ENCODE measurements at regions not wholly inside any gene's neighbourhood (a gene's known extent, or its start where the extent isn't known, plus 50 kb on each side); places are given as distances from the start of the nearest gene placed in this dataset.
"Not testable (repeated sequence)": the region's sequence is repeated elsewhere in the genome, so short reads cannot be mapped to it uniquely, and the experiment has no call there.

DNA sequence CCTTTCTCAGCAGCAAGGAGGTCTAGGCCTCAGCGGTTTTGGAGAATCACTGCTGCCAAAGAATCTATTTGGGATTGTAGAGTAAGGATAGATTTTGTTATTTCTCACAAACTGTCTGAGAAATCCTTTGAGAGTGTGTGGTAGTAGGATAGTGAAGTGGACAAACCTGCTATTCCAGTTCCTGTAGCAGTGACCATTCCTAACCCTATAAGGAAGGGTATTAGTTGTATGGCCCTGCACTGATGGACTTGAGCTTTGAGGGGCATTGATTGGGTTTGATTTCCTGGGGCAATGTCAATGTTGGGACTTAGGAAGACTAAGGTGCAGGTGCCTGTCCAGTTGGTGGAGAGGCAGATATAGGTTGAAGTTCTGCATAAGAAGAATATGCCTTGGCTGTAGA lies 93.6 kb upstream of the TERB2 start:
- not testable (repeated sequence) for H3K4me3 Mint-ChIP-seq, H3K36me3 Mint-ChIP-seq, H3K4me1 Mint-ChIP-seq

DNA sequence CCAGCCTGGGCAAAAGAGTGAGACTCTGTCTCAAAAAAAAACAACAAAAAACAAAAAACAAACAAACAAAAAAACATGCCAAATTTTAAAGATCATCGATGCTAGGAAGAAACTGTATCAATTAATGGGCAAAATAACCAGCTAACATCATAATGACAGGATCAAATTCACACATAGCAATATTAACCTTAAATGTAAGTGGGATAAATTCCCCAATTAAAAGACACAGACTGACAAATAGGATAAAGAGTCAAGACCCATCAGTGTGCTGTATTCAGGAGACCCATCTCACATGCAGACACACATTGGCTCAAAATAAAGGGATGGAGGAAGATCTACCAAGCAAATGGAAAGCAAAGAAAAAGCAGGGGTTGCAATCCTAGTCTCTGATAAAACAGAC lies 88.4 kb upstream of the TERB2 start:
- ATAC-seq, H3K4me3 Mint-ChIP-seq, H3K36me3 Mint-ChIP-seq, H3K4me1 Mint-ChIP-seq, H3K27ac Mint-ChIP-seq, H3K27me3 Mint-ChIP-seq: not testable (repeated sequence)
- peaks cover 11% of the 10 kb centered on the region for H3K9me3 Mint-ChIP-seq

More for the DNA sequence above, 93.6 kb upstream of the TERB2 start:
- H3K27ac Mint-ChIP-seq, H3K9me3 Mint-ChIP-seq, ATAC-seq, H3K27me3 Mint-ChIP-seq: not testable (repeated sequence)

DNA sequence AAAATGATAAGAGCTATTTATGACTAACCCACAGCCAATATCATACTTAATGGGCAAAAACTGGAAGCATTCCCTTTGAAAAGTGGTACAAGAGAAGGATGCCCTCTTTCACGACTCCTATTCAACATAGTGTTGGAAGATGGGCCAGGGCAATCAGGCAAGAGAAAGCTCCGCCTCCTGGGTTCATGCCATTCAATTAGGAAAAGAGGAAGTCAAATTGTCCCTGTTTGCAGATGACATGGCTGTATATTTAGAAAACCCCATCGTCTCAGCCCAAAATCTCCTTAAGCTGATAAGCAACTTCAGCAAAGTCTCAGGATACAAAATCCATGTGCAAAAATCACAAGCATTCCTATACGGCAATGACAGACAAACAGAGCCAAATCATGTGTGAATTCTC lies 86.4 kb upstream of the TERB2 start:
- ATAC-seq, H3K36me3 Mint-ChIP-seq, H3K4me3 Mint-ChIP-seq, H3K27ac Mint-ChIP-seq, H3K27me3 Mint-ChIP-seq, H3K4me1 Mint-ChIP-seq: not testable (repeated sequence)
- peaks cover 11% of the 10 kb centered on the region for H3K9me3 Mint-ChIP-seq

DNA sequence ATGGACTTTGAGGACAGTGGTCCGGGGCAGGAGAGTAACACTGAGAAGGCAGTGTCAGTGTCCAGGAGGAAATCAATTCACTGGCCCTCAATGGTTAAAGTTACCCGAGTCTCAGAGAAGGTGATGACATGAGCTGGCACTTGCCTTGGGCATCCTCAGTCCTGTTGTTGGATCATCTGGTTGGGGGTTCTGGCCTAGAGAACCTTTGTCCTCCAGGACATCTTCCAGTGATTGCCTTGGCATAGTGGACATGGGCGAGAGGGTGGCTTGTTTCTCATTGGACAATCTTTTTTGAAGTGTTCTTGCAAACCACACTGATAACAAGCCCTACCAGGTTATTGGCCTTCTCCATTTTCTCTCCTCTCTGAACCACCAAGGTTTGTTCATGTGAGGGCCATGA lies 83.4 kb upstream of the TERB2 start:
- no peak overlapping the region for H3K4me3 Mint-ChIP-seq
- ATAC-seq: no peak
- H3K4me1 Mint-ChIP-seq: no peaks in the 10 kb centered on the region
- H3K27ac Mint-ChIP-seq: no peak overlapping the region
- H3K9me3 Mint-ChIP-seq: peaks cover 15% of the 10 kb centered on the region
- H3K36me3 Mint-ChIP-seq: peaks cover 13% of the 10 kb centered on the region
- no peaks in the 10 kb centered on the region for H3K27me3 Mint-ChIP-seq

DNA sequence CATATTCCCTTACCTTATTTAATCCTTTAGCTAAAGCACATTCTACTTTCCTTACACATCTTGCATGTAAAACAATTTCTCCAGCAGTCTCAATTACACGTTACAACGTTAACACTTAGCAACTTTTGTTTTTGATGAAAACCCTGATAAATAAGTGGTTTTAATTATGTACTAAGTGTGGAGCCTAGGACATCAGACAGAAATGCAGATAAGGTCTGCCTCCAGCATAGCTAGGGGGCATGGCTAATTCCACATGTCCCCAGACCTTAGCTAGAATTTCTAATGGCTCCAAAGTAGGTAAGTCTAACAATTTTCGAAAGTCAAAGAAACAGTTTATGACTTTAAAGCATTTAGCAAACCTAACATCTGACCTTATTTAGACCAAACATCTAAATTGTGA lies 77.4 kb upstream of the TERB2 start:
- Mint-ChIP-seq H3K27ac (no peak overlapping the region), H3K9me3 (peaks cover 9% of the 10 kb centered on the region), H3K4me1 (peaks cover 32% of the 10 kb centered on the region), H3K27me3 (no peaks in the 10 kb centered on the region), H3K4me3 (no peak overlapping the region), H3K36me3 (peaks cover 19% of the 10 kb centered on the region)
- no peak for ATAC-seq

DNA sequence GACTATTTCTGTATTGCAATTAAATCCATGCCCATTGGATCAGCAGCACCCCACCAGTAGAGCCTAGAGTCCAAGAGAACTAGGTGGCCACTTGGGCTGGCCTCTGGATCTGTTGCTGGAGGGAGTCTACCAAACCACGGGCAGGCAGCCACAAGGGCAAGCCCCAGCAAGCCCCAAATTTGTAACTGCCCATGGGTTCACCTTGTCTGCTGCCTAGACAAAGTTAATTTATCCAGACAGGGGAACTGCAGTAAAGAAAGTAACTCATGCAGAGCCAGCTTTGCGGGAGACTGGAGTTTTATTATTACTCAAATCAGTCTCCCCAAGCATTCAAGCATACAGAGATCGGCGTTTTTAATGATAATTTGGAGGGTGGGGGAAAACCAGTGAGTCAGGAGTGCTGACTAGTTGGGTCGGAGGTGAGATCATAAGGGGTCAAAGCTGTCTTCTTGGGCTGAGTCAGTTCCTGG lies 74.0 kb upstream of the TERB2 start:
- peaks cover 5% of the 10 kb centered on the region for H3K27me3 Mint-ChIP-seq
- H3K9me3 Mint-ChIP-seq: peaks cover 3% of the 10 kb centered on the region
- peak; percentile 94 for ATAC-seq
- H3K4me1 Mint-ChIP-seq: peaks cover 34% of the 10 kb centered on the region
- peak overlapping the region; percentile 50 for H3K4me3 Mint-ChIP-seq
- peak overlapping the region; percentile 95 for H3K27ac Mint-ChIP-seq
- H3K36me3 Mint-ChIP-seq: peaks cover 6% of the 10 kb centered on the region

DNA sequence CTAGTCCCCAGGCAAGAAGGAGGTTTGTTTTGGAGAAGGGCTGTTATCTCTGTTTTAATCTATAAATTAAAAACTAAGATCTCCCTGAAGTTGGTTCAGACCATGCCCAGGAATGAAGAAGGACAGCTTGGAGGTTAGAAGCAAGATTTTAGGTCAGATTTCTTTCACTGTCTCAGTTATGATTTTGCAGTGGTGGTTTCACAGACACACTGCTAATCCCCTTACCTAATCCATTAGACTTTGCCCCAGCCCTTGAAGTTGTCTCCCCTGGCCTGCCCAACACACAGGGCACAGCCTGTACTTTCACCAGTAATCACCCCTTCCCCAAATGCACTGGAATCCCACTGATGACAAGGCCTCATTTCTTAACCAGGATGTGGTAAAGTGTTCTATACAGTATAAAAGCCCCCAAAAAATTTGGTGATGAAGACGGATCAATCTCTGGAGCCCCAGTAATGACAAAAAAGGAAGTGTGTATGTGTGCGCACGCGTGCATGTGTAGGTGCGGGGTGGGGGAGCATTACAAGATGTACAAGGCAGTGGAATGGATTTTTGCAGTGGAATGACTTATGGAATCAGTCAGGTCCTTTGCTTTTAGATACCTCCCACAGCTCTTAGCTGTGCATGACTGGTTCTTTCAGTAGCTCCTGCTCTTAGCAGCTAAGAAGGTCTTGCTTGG lies 73.1 kb upstream of the TERB2 start:
- peaks cover 3% of the 10 kb centered on the region for H3K9me3 Mint-ChIP-seq

DNA sequence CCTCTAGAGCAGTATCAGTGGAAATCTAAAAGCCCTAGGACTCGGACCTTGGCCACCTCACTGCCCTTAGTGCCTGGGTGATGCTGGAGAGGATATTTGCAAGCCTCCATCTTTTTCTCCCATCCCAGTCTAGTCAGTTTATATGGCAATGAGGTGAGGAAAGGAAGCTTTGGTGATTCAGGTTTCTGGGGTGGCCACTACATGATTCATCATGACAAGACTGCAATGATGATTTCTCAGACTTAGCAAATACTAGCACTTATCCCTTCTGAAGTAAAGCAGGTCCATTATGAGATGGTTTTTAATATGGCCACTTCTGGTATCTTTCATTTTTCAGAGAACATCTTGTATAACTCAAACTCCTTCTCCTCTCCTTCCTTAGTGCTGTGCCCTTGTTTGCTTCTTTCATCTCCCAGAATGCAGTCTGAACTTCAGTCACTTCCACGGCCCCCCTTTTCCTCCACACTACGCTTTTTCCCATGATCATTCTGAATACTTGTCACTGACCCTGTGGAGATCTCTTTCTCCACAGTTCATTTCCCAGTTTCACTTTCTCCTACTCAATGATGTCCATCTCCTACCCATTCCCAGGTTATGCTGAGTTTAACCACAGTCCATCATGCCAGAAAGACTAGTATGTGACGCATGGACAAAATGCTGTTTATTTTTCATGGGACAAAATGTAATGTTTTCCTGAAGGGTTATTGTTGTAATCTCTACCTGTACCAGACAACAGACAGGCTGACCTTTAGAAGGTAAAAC lies 57.4 kb upstream of the TERB2 start:
- H3K9me3 Mint-ChIP-seq, H3K36me3 Mint-ChIP-seq, H3K4me3 Mint-ChIP-seq, ATAC-seq, H3K27ac Mint-ChIP-seq: not testable (repeated sequence)
- Mint-ChIP-seq H3K4me1 (peaks cover 13% of the 10 kb centered on the region), H3K27me3 (peaks cover 15% of the 10 kb centered on the region)

More for the DNA sequence above, 73.1 kb upstream of the TERB2 start:
- ATAC-seq: peak; percentile 71
- Mint-ChIP-seq H3K27ac (peak overlapping the region; percentile 95), H3K4me3 (no peak overlapping the region), H3K27me3 (peaks cover 10% of the 10 kb centered on the region), H3K36me3 (peaks cover 6% of the 10 kb centered on the region), H3K4me1 (peaks cover 34% of the 10 kb centered on the region)

DNA sequence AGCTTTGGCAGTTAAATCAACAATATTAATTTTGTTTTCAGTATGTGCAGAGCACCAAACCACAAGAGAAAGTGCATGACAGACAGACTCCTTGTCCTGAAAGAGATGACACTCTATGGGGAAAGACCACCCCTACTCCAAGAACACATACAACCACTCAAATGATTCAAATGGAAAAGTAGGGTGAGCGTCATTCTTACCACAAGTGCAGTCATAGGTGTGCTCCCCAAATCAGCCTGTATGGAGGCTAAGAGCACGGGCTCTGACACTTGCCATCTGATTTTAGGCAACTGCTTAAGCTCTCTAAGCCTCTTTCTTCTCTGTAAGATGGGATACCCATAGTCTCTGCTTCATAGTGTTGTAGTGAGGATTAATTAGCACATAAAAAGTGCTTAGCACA lies 56.7 kb upstream of the TERB2 start:
- peaks cover 13% of the 10 kb centered on the region for H3K4me1 Mint-ChIP-seq
- peaks cover 13% of the 10 kb centered on the region for H3K27me3 Mint-ChIP-seq
- ATAC-seq: peak; percentile 34
- not testable (repeated sequence) for H3K36me3 Mint-ChIP-seq, H3K4me3 Mint-ChIP-seq, H3K27ac Mint-ChIP-seq, H3K9me3 Mint-ChIP-seq

DNA sequence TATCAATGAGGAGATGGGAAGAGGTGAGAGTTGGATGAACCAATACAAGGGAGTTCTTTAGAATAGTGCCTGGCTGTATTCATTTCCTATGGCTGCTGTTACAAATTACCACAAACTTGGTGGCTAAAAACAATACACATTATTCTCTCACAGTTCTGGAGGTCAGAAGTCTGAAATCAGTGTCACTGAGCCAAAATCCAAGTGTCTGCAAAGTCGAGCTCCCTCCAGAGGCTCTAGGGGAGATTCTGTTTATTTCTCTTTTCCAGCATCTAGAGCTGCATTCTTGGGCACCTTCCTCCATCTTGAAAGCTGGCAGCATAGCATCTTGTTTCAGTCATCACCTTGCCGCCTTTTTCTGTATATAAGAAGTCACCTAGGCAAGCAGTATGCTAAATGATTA lies 55.7 kb upstream of the TERB2 start:
- H3K9me3 Mint-ChIP-seq, ATAC-seq, H3K36me3 Mint-ChIP-seq, H3K4me3 Mint-ChIP-seq, H3K4me1 Mint-ChIP-seq, H3K27ac Mint-ChIP-seq, H3K27me3 Mint-ChIP-seq: not testable (repeated sequence)

DNA sequence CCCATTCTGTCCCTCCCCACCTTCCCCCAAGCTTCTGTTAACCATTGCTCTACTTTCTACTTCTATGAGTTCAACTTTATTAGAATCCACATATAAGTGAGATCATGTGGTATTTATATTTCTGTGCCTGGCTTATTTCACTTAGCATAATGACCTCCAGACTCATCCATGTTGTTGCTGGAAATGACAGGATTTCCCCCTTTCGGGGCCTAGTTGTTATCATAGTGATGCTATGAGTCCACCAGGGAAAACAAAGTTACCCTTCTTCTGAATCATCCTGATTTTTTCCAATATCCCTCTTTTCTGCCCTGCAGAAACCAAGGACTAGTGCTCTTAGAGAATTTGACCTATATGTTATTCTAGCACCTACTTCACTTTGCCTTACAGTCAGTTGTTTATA lies 53.2 kb upstream of the TERB2 start:
- not testable (repeated sequence) for ATAC-seq, H3K27me3 Mint-ChIP-seq, H3K9me3 Mint-ChIP-seq, H3K4me1 Mint-ChIP-seq, H3K36me3 Mint-ChIP-seq, H3K4me3 Mint-ChIP-seq, H3K27ac Mint-ChIP-seq

DNA sequence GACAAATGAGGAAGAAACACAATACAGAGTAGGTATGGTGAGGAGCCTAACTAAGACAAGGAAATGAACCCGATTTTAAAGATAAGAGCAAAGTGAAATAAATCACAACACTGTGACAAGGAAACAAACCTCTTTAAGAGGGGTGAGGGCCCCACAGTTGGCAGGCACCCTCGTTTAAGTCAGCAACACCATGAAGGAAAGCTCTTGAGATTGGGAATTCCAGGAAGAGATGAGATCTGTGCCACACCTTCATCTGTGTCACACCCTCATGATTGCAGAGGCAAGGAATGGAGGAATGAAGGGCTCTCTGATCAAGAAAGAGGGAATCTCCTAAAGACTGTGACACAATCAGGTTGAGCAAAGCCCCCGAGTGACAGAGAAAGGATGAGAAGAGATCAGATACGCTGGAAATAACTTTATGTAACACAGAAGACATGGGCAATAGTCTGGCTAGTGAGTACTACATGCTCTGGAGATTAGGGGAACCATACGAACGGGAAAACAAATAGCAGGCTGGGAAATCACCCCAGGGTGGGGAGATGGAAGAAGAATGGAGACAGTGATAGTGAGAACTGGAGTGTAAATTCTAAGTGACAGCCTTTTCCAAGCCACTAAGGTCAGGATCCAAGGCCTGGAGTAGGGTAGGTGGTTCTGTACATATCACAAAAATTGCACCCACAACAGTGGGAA lies 51.7 kb upstream of the TERB2 start:
- H3K36me3 Mint-ChIP-seq, H3K4me3 Mint-ChIP-seq, H3K9me3 Mint-ChIP-seq, ATAC-seq, H3K27me3 Mint-ChIP-seq, H3K4me1 Mint-ChIP-seq, H3K27ac Mint-ChIP-seq: not testable (repeated sequence)

All from stimulated activated memory B cell treated with anti-CD40 and anti-IgM and Interleukin-4, amounts not matched to agents 10 μg/mL and 1 μg/mL and 100 μg/mL, for 72 hours (primary cell).